B cell (primary cell): ENCODE measurements at regions not wholly inside any gene's neighbourhood (a gene's known extent, or its start where the extent isn't known, plus 50 kb on each side); places are given as distances from the start of the nearest gene placed in this dataset.
"Not testable (repeated sequence)": the region's sequence is repeated elsewhere in the genome, so short reads cannot be mapped to it uniquely, and the experiment has no call there.

Experiments used
- ATAC-seq: fragments of 200-7000 bp; cut with Tn5 transposase; one replicate; pipeline ENCODE4 v1.10.0; 2021; ENCODE audit warnings: low read depth, mild to moderate bottlenecking, moderate number of reproducible peaks, moderate library complexity
- CTCF ChIA-PET: fragments of 350-600 bp; sonication (Branson Sonifier 250); formaldehyde crosslinking; loops from one replicate; lab custom pipeline; 2021; ENCODE audit warnings: antibody characterized with exemption, inconsistent platforms; lab: Charles Lee
- POLR2A ChIA-PET: fragments of 350-600 bp; sonication (Branson Sonifier 250); formaldehyde crosslinking; loops from one replicate; lab custom pipeline; 2021; ENCODE audit warnings: antibody characterized with exemption; lab: Charles Lee
- DNase-seq: peaks from one replicate; pipeline ENCODE4 v3.0.0; 2013
- H2AFZ ChIP-seq: 2 replicates; pipeline ENCODE4 v1.6.1; 2012; ENCODE audit warnings: mild to moderate bottlenecking, low read depth, low read length; ENCODE audit not compliant: insufficient read depth, poor library complexity, severe bottlenecking
- H3K27ac ChIP-seq, 2 donors: 1 replicate in 1 of 2; 2 replicates in 1 of 2; pipeline ENCODE4 v1.5.1; 2012 to 2013; ENCODE audit warnings: low read length in 2 of 2, mild to moderate bottlenecking in 2 of 2, moderate library complexity in 1 of 2
- H3K27me3 ChIP-seq, 4 experiments: fragments of 200-600 bp in 1 of 4; sonication (generic) in 1 of 4; replicated peaks in 1 of 4; 1 replicate in 2 of 4; 2 replicates in 2 of 4; pipeline versions ENCODE4 v1.6.1 to v1.7.0; 2013 to 2016; ENCODE audit warnings: low read length in 3 of 4, mild to moderate bottlenecking in 2 of 4, mixed read lengths in 1 of 4, moderate library complexity in 1 of 4; ENCODE audit not compliant: insufficient read depth in 4 of 4, control insufficient read depth in 3 of 4; ENCODE audit errors: control extremely low read depth in 1 of 4
- H3K36me3 ChIP-seq, 2 experiments: replicated peaks in 1 of 2; 1 replicate in 1 of 2; 2 replicates in 1 of 2; pipeline versions ENCODE4 v1.6.1 to v1.7.1; 2013; ENCODE audit warnings: low read length in 1 of 2; ENCODE audit not compliant: insufficient read depth in 2 of 2, control insufficient read depth in 1 of 2; ENCODE audit errors: control extremely low read depth in 1 of 2, extremely low read depth in 1 of 2
- H3K4me1 ChIP-seq, 2 donors: fragments of 200-600 bp in 1 of 2; sonication (generic) in 1 of 2; 1 replicate in 1 of 2; 2 replicates in 1 of 2; pipeline versions ENCODE4 v1.5.1 to v1.6.1; 2013 to 2017; ENCODE audit warnings: low read length in 2 of 2; ENCODE audit not compliant: control insufficient read depth in 2 of 2, insufficient read depth in 2 of 2
- H3K4me2 ChIP-seq: replicated peaks from 2 replicates; pipeline ENCODE3; 2012; ENCODE audit warnings: mild to moderate bottlenecking, low read depth, low read length; ENCODE audit not compliant: poor library complexity, severe bottlenecking
- H3K4me3 ChIP-seq, 5 experiments: fragments of 200-600 bp in 1 of 5; sonication (generic) in 1 of 5; 1 replicate in 3 of 5; 2 replicates in 2 of 5; pipeline versions ENCODE4 v1.5.1 to v1.7.0; 2011 to 2016; ENCODE audit warnings: low read length in 4 of 5, mild to moderate bottlenecking in 4 of 5, low read depth in 2 of 5, control low read depth in 1 of 5, moderate library complexity in 1 of 5; ENCODE audit not compliant: insufficient read depth in 1 of 5; ENCODE audit errors: control extremely low read depth in 1 of 5, extremely low read depth in 1 of 5
- H3K79me2 ChIP-seq: fragments of 200-600 bp; sonication (generic); one replicate; pipeline ENCODE4 v1.6.0; 2016; ENCODE audit warnings: low read length; ENCODE audit not compliant: control insufficient read depth, insufficient read depth
- H3K9ac ChIP-seq: fragments of 200-600 bp; sonication (generic); 2 replicates; pipeline ENCODE4 v1.6.1; 2017; ENCODE audit warnings: mild to moderate bottlenecking, low read length, moderate library complexity
- H3K9me3 ChIP-seq, 3 donors: one replicate each; pipeline versions ENCODE4 v1.6.1 to v1.7.1; 2013; ENCODE audit warnings: low read length in 2 of 3; ENCODE audit not compliant: control insufficient read depth in 2 of 3, insufficient read depth in 1 of 3; ENCODE audit errors: control extremely low read depth in 1 of 3
- H4K20me1 ChIP-seq: 2 replicates; pipeline ENCODE4 v1.6.0; 2012; ENCODE audit warnings: mild to moderate bottlenecking, low read length; ENCODE audit not compliant: insufficient read depth, control insufficient read depth, poor library complexity, severe bottlenecking
- H3K27ac Mint-ChIP-seq: one replicate; pipeline ENCODE4 v1.8.0; 2021; ENCODE audit warnings: mixed read lengths
- H3K27me3 Mint-ChIP-seq: one replicate; pipeline ENCODE4 v1.8.0; 2021; ENCODE audit warnings: mixed read lengths
- H3K4me1 Mint-ChIP-seq: one replicate; pipeline ENCODE4 v1.8.0; 2021; ENCODE audit warnings: mixed read lengths
- H3K4me3 Mint-ChIP-seq: one replicate; pipeline ENCODE4 v1.8.0; 2021; ENCODE audit warnings: mixed read lengths
- H3K9me3 Mint-ChIP-seq: one replicate; pipeline ENCODE4 v1.8.0; 2022; ENCODE audit warnings: mixed read lengths; ENCODE audit not compliant: insufficient read depth
- CTCF ChIP-seq: fragments of 200-600 bp; IDR thresholded peaks from one replicate; pipeline ENCODE4 v1.8.0; 2022; ENCODE audit warnings: antibody characterized with exemption, mild to moderate bottlenecking
- EZH2 ChIP-seq: IDR thresholded peaks from 2 replicates; pipeline ENCODE4 v1.6.1; 2012; ENCODE audit warnings: borderline replicate concordance, low read depth, mild to moderate bottlenecking, moderate library complexity, low read length; ENCODE audit not compliant: insufficient read depth, poor library complexity, severe bottlenecking
- WGBS: methylation state at CpG from one replicate; pipeline ENCODE4 v1.1.5; 2013; ENCODE audit warnings: missing lambda C conversion rate; ENCODE audit not compliant: insufficient coverage; 5-methylcytosine and 5-hydroxymethylcytosine counted together
- intact Hi-C: fragments of 100-400 bp; cut with micrococcal nuclease; formaldehyde crosslinking; loops from one replicate; pipeline ENCODE4 v1.10.0; 2022

- TF ChIP-seq EZH2: no peak
- TF ChIP-seq CTCF: no peak
- Histone ChIP-seq H3K4me3 (no peak overlapping the region), H2AFZ (peak overlapping the region; percentile 20), H3K4me2 (no peak overlapping the region), H3K9ac (no peak overlapping the region), H3K36me3 (no peaks in the 10 kb centered on the region), H3K4me1 (no peaks in the 10 kb centered on the region), H3K27me3 (no peaks in the 10 kb centered on the region), H3K27ac (no peak overlapping the region), H4K20me1 (no peaks in the 10 kb centered on the region), H3K9me3 (no peaks in the 10 kb centered on the region), H3K79me2 (no peaks in the 10 kb centered on the region)
- 86% methylated on average over 2 of the region's 2 CpGs for WGBS
- intact Hi-C loops: no loop called here
- no peak overlapping the region for H3K4me3 Mint-ChIP-seq
- H3K27ac Mint-ChIP-seq: no peak overlapping the region
- ATAC-seq: no peak
- ChIA-PET CTCF (no interaction called here), POLR2A (no interaction called here)
- H3K4me1 Mint-ChIP-seq: no peaks in the 10 kb centered on the region
- DNase-seq: no peak
- H3K9me3 Mint-ChIP-seq: no peaks in the 10 kb centered on the region
- H3K27me3 Mint-ChIP-seq: peaks cover 2% of the 10 kb centered on the region
These were observed 78.3 kb downstream of the DMAC1 start for GRCh38 chr9:7721291-7721690.

GRCh38 chr9:7713088-7713487 lies 86.5 kb downstream of the DMAC1 start:
- H3K79me2 ChIP-seq, DNase-seq, H3K27me3 ChIP-seq, H3K27ac Mint-ChIP-seq, H4K20me1 ChIP-seq, H3K27ac ChIP-seq, H3K9ac ChIP-seq, intact Hi-C loops, H3K4me1 ChIP-seq, CTCF ChIA-PET, H3K4me3 Mint-ChIP-seq, H2AFZ ChIP-seq, H3K4me3 ChIP-seq, POLR2A ChIA-PET, H3K9me3 ChIP-seq, H3K4me1 Mint-ChIP-seq, ATAC-seq, H3K4me2 ChIP-seq, H3K9me3 Mint-ChIP-seq, H3K36me3 ChIP-seq: not testable (repeated sequence)
- 88% methylated on average over 8 of the region's 8 CpGs for WGBS
- H3K27me3 Mint-ChIP-seq: peaks cover 19% of the 10 kb centered on the region
